ENCODE measurements at regions not wholly inside any gene's neighbourhood (a gene's known extent, or its start where the extent isn't known, plus 50 kb on each side); places are given as distances from the start of the nearest gene placed in this dataset.

DNA sequence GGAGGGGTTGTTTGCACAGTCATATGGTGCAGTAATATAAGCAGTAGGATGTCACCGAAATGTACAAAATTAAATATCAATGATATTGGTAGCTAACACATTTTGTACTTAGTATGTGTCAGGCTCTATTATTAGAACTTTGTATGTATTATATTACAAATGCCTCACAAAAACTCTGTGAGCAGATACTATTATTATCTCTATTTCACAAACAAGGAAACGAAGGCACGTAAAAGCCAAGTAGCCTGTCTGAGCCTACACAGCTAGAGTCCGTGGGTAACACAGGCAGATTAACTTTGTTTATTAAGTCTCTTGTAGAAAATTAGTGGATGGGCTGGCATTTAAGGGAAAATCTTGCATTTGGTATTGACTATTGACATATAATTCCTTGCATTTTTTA, 284.3 kb upstream of the DAB2 start:
- no peaks in the 10 kb centered on the region for H3K27me3 ChIP-seq (ENCODE audit: insufficient read depth, low read length)
- H2AFZ ChIP-seq (ENCODE audit: low read length) = no peak overlapping the region
- no peak overlapping the region for H3K4me2 ChIP-seq (ENCODE audit: low read length)
- TF ChIP-seq, protein P1, sequence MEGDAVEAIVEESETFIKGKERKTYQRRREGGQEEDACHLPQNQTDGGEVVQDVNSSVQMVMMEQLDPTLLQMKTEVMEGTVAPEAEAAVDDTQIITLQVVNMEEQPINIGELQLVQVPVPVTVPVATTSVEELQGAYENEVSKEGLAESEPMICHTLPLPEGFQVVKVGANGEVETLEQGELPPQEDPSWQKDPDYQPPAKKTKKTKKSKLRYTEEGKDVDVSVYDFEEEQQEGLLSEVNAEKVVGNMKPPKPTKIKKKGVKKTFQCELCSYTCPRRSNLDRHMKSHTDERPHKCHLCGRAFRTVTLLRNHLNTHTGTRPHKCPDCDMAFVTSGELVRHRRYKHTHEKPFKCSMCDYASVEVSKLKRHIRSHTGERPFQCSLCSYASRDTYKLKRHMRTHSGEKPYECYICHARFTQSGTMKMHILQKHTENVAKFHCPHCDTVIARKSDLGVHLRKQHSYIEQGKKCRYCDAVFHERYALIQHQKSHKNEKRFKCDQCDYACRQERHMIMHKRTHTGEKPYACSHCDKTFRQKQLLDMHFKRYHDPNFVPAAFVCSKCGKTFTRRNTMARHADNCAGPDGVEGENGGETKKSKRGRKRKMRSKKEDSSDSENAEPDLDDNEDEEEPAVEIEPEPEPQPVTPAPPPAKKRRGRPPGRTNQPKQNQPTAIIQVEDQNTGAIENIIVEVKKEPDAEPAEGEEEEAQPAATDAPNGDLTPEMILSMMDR (IDR thresholded peaks at IDR 0.05; ENCODE audit: low read length) = no peak
- TF ChIP-seq EZH2 (IDR thresholded peaks at IDR 0.05; ENCODE audit: borderline replicate concordance, low read length) = no peak
- H4K20me1 ChIP-seq (ENCODE audit: insufficient read depth, low read length) = no peaks in the 10 kb centered on the region
- no peaks in the 10 kb centered on the region for H3K36me3 ChIP-seq (ENCODE audit: insufficient read depth, low read length)
- no peak overlapping the region for H3K4me3 ChIP-seq (ENCODE audit: low read depth, low read length, poor library complexity, severe bottlenecking)
- no peaks in the 10 kb centered on the region for H3K9me2 ChIP-seq (ENCODE audit: low read depth, low read length)
- no peaks in the 10 kb centered on the region for H3K79me2 ChIP-seq (ENCODE audit: insufficient read depth, low read length)
- H3K27ac ChIP-seq (ENCODE audit: low read depth, low read length, poor library complexity, severe bottlenecking) = no peak overlapping the region
- no peaks in the 10 kb centered on the region for H3K9me3 ChIP-seq (ENCODE audit: low read length)
- H3K9ac ChIP-seq (ENCODE audit: low read length) = no peak overlapping the region
- H3K4me1 ChIP-seq (ENCODE audit: insufficient read depth, low read length, severe bottlenecking) = no peaks in the 10 kb centered on the region
- H3F3A ChIP-seq (ENCODE audit: insufficient read depth, low read length) = no peaks in the 10 kb centered on the region

GRCh38 chr5:39702928-39703327, 278.1 kb upstream of the DAB2 start:
- H3K4me2 ChIP-seq (ENCODE audit: low read length) = no peak overlapping the region
- H3K27ac ChIP-seq (ENCODE audit: low read depth, low read length, poor library complexity, severe bottlenecking) = no peak overlapping the region
- H3K27me3 ChIP-seq (ENCODE audit: insufficient read depth, low read length) = no peaks in the 10 kb centered on the region
- H3K4me3 ChIP-seq (ENCODE audit: low read depth, low read length, poor library complexity, severe bottlenecking) = no peak overlapping the region
- H3K9me2 ChIP-seq (ENCODE audit: low read depth, low read length) = no peaks in the 10 kb centered on the region
- H3K36me3 ChIP-seq (ENCODE audit: insufficient read depth, low read length) = no peaks in the 10 kb centered on the region
- no peak for TF ChIP-seq EZH2 (IDR thresholded peaks at IDR 0.05; ENCODE audit: borderline replicate concordance, low read length)
- TF ChIP-seq, protein P1 (IDR thresholded peaks at IDR 0.05; ENCODE audit: low read length) = no peak
- no peaks in the 10 kb centered on the region for H3F3A ChIP-seq (ENCODE audit: insufficient read depth, low read length)
- H3K4me1 ChIP-seq (ENCODE audit: insufficient read depth, low read length, severe bottlenecking) = no peaks in the 10 kb centered on the region
- no peaks in the 10 kb centered on the region for H3K79me2 ChIP-seq (ENCODE audit: insufficient read depth, low read length)
- H4K20me1 ChIP-seq (ENCODE audit: insufficient read depth, low read length) = no peaks in the 10 kb centered on the region
- no peaks in the 10 kb centered on the region for H3K9me3 ChIP-seq (ENCODE audit: low read length)
- H3K9ac ChIP-seq (ENCODE audit: low read length) = no peak overlapping the region
- H2AFZ ChIP-seq (ENCODE audit: low read length) = no peak overlapping the region

DNA sequence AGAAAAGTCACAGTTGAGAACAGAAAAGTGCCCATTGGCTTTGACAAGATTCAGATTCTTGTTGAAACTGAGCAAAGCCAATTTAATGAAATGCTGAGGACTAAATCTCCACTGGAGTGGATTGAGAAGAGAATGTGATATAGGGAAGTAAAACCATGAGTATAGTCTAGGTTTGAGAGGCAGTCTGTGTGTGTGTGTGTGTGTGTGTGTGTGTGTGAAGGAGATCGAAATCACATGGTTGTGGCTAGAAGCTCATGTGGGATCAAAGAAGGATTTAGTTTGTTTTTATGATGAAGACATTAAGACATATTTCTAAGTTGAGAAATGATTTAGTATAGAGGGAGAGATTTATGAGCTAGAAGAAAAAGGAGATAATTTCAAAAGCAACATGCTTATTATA, 275.7 kb upstream of the DAB2 start:
- Histone ChIP-seq H3K9ac (ENCODE audit: low read length) (no peak overlapping the region), H3K79me2 (ENCODE audit: insufficient read depth, low read length) (no peaks in the 10 kb centered on the region), H4K20me1 (ENCODE audit: insufficient read depth, low read length) (no peaks in the 10 kb centered on the region), H3K9me3 (ENCODE audit: low read length) (no peaks in the 10 kb centered on the region), H3K4me3 (ENCODE audit: low read depth, low read length, poor library complexity, severe bottlenecking) (no peak overlapping the region), H3K9me2 (ENCODE audit: low read depth, low read length) (no peaks in the 10 kb centered on the region), H3K36me3 (ENCODE audit: insufficient read depth, low read length) (no peaks in the 10 kb centered on the region), H3K27me3 (ENCODE audit: insufficient read depth, low read length) (no peaks in the 10 kb centered on the region), H3K4me2 (ENCODE audit: low read length) (no peak overlapping the region), H3F3A (ENCODE audit: insufficient read depth, low read length) (no peaks in the 10 kb centered on the region), H3K27ac (ENCODE audit: low read depth, low read length, poor library complexity, severe bottlenecking) (no peak overlapping the region), H2AFZ (ENCODE audit: low read length) (no peak overlapping the region), H3K4me1 (ENCODE audit: insufficient read depth, low read length, severe bottlenecking) (no peaks in the 10 kb centered on the region)
- no peak for TF ChIP-seq EZH2 (IDR thresholded peaks at IDR 0.05; ENCODE audit: borderline replicate concordance, low read length)
- TF ChIP-seq, protein P1 (IDR thresholded peaks at IDR 0.05; ENCODE audit: low read length) = no peak
